ENCODE measurements at regions not wholly inside any gene's neighbourhood (a gene's known extent, or its start where the extent isn't known, plus 50 kb on each side); places are given as distances from the start of the nearest gene placed in this dataset.

- Histone ChIP-seq H3K4me3 (no peak overlapping the region), H3K9me3 (no peaks in the 10 kb centered on the region), H3K27ac (no peak overlapping the region), H3K27me3 (replicated peaks; ENCODE audit: insufficient read depth) (no peaks in the 10 kb centered on the region), H3K36me3 (no peaks in the 10 kb centered on the region), H3K4me1 (replicated peaks) (no peaks in the 10 kb centered on the region)
- 97% methylated on average over 1 of the region's 1 CpG for WGBS
- TF ChIP-seq POLR2AphosphoS5 (IDR thresholded peaks at IDR 0.05) (no peak), CTCF (IDR thresholded peaks at IDR 0.05) (no peak), POLR2A (IDR thresholded peaks at IDR 0.05) (no peak)
- no peak for DNase-seq (ENCODE audit: low spot score)
- intact Hi-C loops (cut with DNase I) = no loop called here
Measured at GRCh38 chr1:56286956-56287355, 292.4 kb downstream of the PLPP3 start.

DNA sequence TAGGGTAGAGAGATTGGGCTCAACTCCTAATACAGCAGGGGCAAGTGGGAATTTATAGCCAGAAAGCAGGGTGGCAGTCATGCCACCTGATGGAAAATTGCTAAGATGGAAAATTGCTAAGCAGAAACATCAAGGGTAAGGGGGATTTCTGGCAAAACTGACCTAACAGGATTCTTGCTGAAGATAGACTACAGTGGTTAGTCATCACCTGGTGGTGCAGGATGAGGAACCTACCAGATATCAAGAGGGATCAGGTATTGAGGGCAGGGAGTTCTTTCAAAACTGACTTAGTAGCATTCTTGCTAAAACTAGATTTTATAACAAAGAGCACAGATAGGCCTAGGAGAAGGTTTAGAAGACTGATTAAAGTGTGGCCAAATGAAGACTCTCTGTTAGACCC, 292.9 kb downstream of the PLPP3 start:
- Histone ChIP-seq H3K9me3 (no peaks in the 10 kb centered on the region), H3K4me1 (replicated peaks) (no peaks in the 10 kb centered on the region), H3K4me3 (no peak overlapping the region), H3K36me3 (no peaks in the 10 kb centered on the region), H3K27ac (no peak overlapping the region), H3K27me3 (replicated peaks; ENCODE audit: insufficient read depth) (no peaks in the 10 kb centered on the region)
- no peak for DNase-seq (ENCODE audit: low spot score)
- TF ChIP-seq POLR2AphosphoS5 (IDR thresholded peaks at IDR 0.05) (no peak), CTCF (IDR thresholded peaks at IDR 0.05) (no peak), POLR2A (IDR thresholded peaks at IDR 0.05) (no peak)
- intact Hi-C loops (cut with DNase I) = no loop called here

- H3K36me3 ChIP-seq = no peaks in the 10 kb centered on the region
- no peaks in the 10 kb centered on the region for H3K4me1 ChIP-seq (replicated peaks)
- H3K27me3 ChIP-seq (replicated peaks; ENCODE audit: insufficient read depth) = no peaks in the 10 kb centered on the region
- no peaks in the 10 kb centered on the region for H3K9me3 ChIP-seq
- H3K4me3 ChIP-seq = no peak overlapping the region
- intact Hi-C loops (cut with DNase I) = no loop called here
- no peak overlapping the region for H3K27ac ChIP-seq
- TF ChIP-seq POLR2A (IDR thresholded peaks at IDR 0.05) (no peak), POLR2AphosphoS5 (IDR thresholded peaks at IDR 0.05) (no peak), CTCF (IDR thresholded peaks at IDR 0.05) (no peak)
- 72% methylated on average over 4 of the region's 4 CpGs for WGBS
- no peak for DNase-seq (ENCODE audit: low spot score)
Measured at GRCh38 chr1:56285554-56286402, 293.6 kb downstream of the PLPP3 start.

- Histone ChIP-seq H3K36me3 (no peaks in the 10 kb centered on the region), H3K9me3 (no peaks in the 10 kb centered on the region), H3K27ac (no peak overlapping the region), H3K4me3 (no peak overlapping the region), H3K4me1 (replicated peaks) (no peaks in the 10 kb centered on the region), H3K27me3 (replicated peaks; ENCODE audit: insufficient read depth) (no peaks in the 10 kb centered on the region)
- intact Hi-C loops (cut with DNase I) = no loop called here
- no peak for DNase-seq (ENCODE audit: low spot score)
- TF ChIP-seq CTCF (IDR thresholded peaks at IDR 0.05) = no peak
- no peak for TF ChIP-seq POLR2A (IDR thresholded peaks at IDR 0.05)
- TF ChIP-seq POLR2AphosphoS5 (IDR thresholded peaks at IDR 0.05) = no peak
- 34% methylated on average over 3 of the region's 3 CpGs for WGBS
Measured at GRCh38 chr1:56284928-56285327, 294.4 kb downstream of the PLPP3 start.

GRCh38 chr1:56278061-56278460, 301.3 kb downstream of the PLPP3 start:
- intact Hi-C loops (cut with DNase I) = no loop called here
- no peak for TF ChIP-seq POLR2A (IDR thresholded peaks at IDR 0.05)
- no peak for TF ChIP-seq POLR2AphosphoS5 (IDR thresholded peaks at IDR 0.05)
- no peak for TF ChIP-seq CTCF (IDR thresholded peaks at IDR 0.05)
- Histone ChIP-seq H3K27ac (no peak overlapping the region), H3K4me1 (replicated peaks) (no peaks in the 10 kb centered on the region), H3K36me3 (no peaks in the 10 kb centered on the region), H3K4me3 (no peak overlapping the region), H3K9me3 (no peaks in the 10 kb centered on the region), H3K27me3 (replicated peaks; ENCODE audit: insufficient read depth) (no peaks in the 10 kb centered on the region)
- DNase-seq (ENCODE audit: low spot score) = no peak
- WGBS = 77% methylated on average over 3 of the region's 3 CpGs

Data from prostate gland (tissue), 2 donors.